ENCODE measurements at regions not wholly inside any gene's neighbourhood (a gene's known extent, or its start where the extent isn't known, plus 50 kb on each side); places are given as distances from the start of the nearest gene placed in this dataset.

- H3K27ac ChIP-seq (ENCODE audit: low read depth, low read length), result no peak overlapping the region
- no peaks in the 10 kb centered on the region for H3K9me3 ChIP-seq (ENCODE audit: control insufficient read depth, insufficient read depth, low read length)
- H3K4me1 ChIP-seq (ENCODE audit: control insufficient read depth, low read length), result no peaks in the 10 kb centered on the region
- H3F3A ChIP-seq (ENCODE audit: control insufficient read depth, insufficient read depth), result no peaks in the 10 kb centered on the region
- no peaks in the 10 kb centered on the region for H4K20me1 ChIP-seq (ENCODE audit: control insufficient read depth, insufficient read depth, low read depth, low read length)
- no peaks in the 10 kb centered on the region for H3K36me3 ChIP-seq (ENCODE audit: control insufficient read depth, low read length)
- H3K27me3 ChIP-seq (ENCODE audit: control insufficient read depth, low read length), result no peaks in the 10 kb centered on the region
- H3K79me2 ChIP-seq (ENCODE audit: control insufficient read depth, low read length), result no peaks in the 10 kb centered on the region
- TF ChIP-seq EZH2phosphoT487 (IDR thresholded peaks at IDR 0.05; ENCODE audit: borderline replicate concordance, low read length), result no peak
- TF ChIP-seq CTCF (IDR thresholded peaks at IDR 0.05; ENCODE audit: low read depth, low read length, poor library complexity, severe bottlenecking), result no peak
- H3K4me2 ChIP-seq (ENCODE audit: low read length), result no peak overlapping the region
- no peaks in the 10 kb centered on the region for H3K9me2 ChIP-seq (replicated peaks; ENCODE audit: control insufficient read depth, low read length)
- no peak overlapping the region for H3K4me3 ChIP-seq (ENCODE audit: low read length)
Measured at GRCh38 chr1:4404854-4405590, 249.4 kb upstream of the AJAP1 start.

- no peak overlapping the region for H3K4me2 ChIP-seq (ENCODE audit: low read length)
- no peaks in the 10 kb centered on the region for H3K9me3 ChIP-seq (ENCODE audit: control insufficient read depth, insufficient read depth, low read length)
- H3K9me2 ChIP-seq (replicated peaks; ENCODE audit: control insufficient read depth, low read length), result no peaks in the 10 kb centered on the region
- no peaks in the 10 kb centered on the region for H3F3A ChIP-seq (ENCODE audit: control insufficient read depth, insufficient read depth)
- TF ChIP-seq CTCF (IDR thresholded peaks at IDR 0.05; ENCODE audit: low read depth, low read length, poor library complexity, severe bottlenecking) (no peak), EZH2phosphoT487 (IDR thresholded peaks at IDR 0.05; ENCODE audit: borderline replicate concordance, low read length) (no peak)
- H3K4me1 ChIP-seq (ENCODE audit: control insufficient read depth, low read length), result no peaks in the 10 kb centered on the region
- no peaks in the 10 kb centered on the region for H4K20me1 ChIP-seq (ENCODE audit: control insufficient read depth, insufficient read depth, low read depth, low read length)
- no peaks in the 10 kb centered on the region for H3K27me3 ChIP-seq (ENCODE audit: control insufficient read depth, low read length)
- H3K27ac ChIP-seq (ENCODE audit: low read depth, low read length), result no peak overlapping the region
- H3K4me3 ChIP-seq (ENCODE audit: low read length), result no peak overlapping the region
- no peaks in the 10 kb centered on the region for H3K79me2 ChIP-seq (ENCODE audit: control insufficient read depth, low read length)
- no peaks in the 10 kb centered on the region for H3K36me3 ChIP-seq (ENCODE audit: control insufficient read depth, low read length)
Measured at GRCh38 chr1:4407851-4408250, 246.6 kb upstream of the AJAP1 start.

- TF ChIP-seq CTCF (IDR thresholded peaks at IDR 0.05; ENCODE audit: low read depth, low read length, poor library complexity, severe bottlenecking), result no peak
- TF ChIP-seq EZH2phosphoT487 (IDR thresholded peaks at IDR 0.05; ENCODE audit: borderline replicate concordance, low read length), result no peak
- Histone ChIP-seq H3K4me1 (ENCODE audit: control insufficient read depth, low read length) (no peaks in the 10 kb centered on the region), H4K20me1 (ENCODE audit: control insufficient read depth, insufficient read depth, low read depth, low read length) (no peaks in the 10 kb centered on the region), H3K36me3 (ENCODE audit: control insufficient read depth, low read length) (no peaks in the 10 kb centered on the region), H3K4me2 (ENCODE audit: low read length) (no peak overlapping the region), H3K79me2 (ENCODE audit: control insufficient read depth, low read length) (no peaks in the 10 kb centered on the region), H3K27ac (ENCODE audit: low read depth, low read length) (no peak overlapping the region), H3F3A (ENCODE audit: control insufficient read depth, insufficient read depth) (no peaks in the 10 kb centered on the region), H3K9me2 (replicated peaks; ENCODE audit: control insufficient read depth, low read length) (no peaks in the 10 kb centered on the region), H3K27me3 (ENCODE audit: control insufficient read depth, low read length) (no peaks in the 10 kb centered on the region), H3K4me3 (ENCODE audit: low read length) (no peak overlapping the region), H3K9me3 (ENCODE audit: control insufficient read depth, insufficient read depth, low read length) (no peaks in the 10 kb centered on the region)
Measured at GRCh38 chr1:4408380-4408779, 246.0 kb upstream of the AJAP1 start.

Data from DOHH2 (cell line).